Coronary artery (tissue), 2 donors: ENCODE measurements at regions not wholly inside any gene's neighbourhood (a gene's known extent, or its start where the extent isn't known, plus 50 kb on each side); places are given as distances from the start of the nearest gene placed in this dataset.
"Not testable (repeated sequence)": the region's sequence is repeated elsewhere in the genome, so short reads cannot be mapped to it uniquely, and the experiment has no call there.

Experiments used
- DNase-seq: peaks from one replicate; pipeline ENCODE4 v3.0.0-alpha.2; 2017; ENCODE audit warnings: low spot score
- H3K27ac ChIP-seq, 2 donors: fragments of 200-600 bp; sonication (generic); one replicate each; pipeline ENCODE4 v1.5.1; 2016 to 2019
- H3K4me3 ChIP-seq: fragments of 200-600 bp; sonication (generic); 2 replicates; pipeline ENCODE4 v1.5.1; 2016; ENCODE audit warnings: mild to moderate bottlenecking, moderate library complexity
- CTCF ChIP-seq: fragments of 200-600 bp; sonication (generic); IDR thresholded peaks from one replicate; pipeline ENCODE4 v1.5.1; 2019; ENCODE audit warnings: antibody characterized with exemption

- DNase-seq = no peak
- Histone ChIP-seq H3K27ac (no peak overlapping the region), H3K4me3 (no peak overlapping the region)
- no peak for TF ChIP-seq CTCF
Measured at GRCh38 chr6:27651371-27651732, 178.4 kb upstream of the ZNF184 start.

- no peak for DNase-seq
- no peak overlapping the region for H3K27ac ChIP-seq
- TF ChIP-seq CTCF = no peak
- no peak overlapping the region for H3K4me3 ChIP-seq
Measured at GRCh38 chr6:27650620-27651370, 177.9 kb upstream of the ZNF184 start.

GRCh38 chr6:27644528-27644927 is 171.6 kb upstream of the ZNF184 start:
- DNase-seq = no peak
- no peak overlapping the region for H3K4me3 ChIP-seq
- H3K27ac ChIP-seq = no peak overlapping the region
- no peak for TF ChIP-seq CTCF

- TF ChIP-seq CTCF = no peak
- no peak overlapping the region for H3K4me3 ChIP-seq
- DNase-seq = no peak
- no peak overlapping the region for H3K27ac ChIP-seq
Measured at GRCh38 chr6:27642744-27643456, 170.0 kb upstream of the ZNF184 start.

- not testable (repeated sequence) for DNase-seq
Measured at GRCh38 chr6:27635886-27636285, 163.0 kb upstream of the ZNF184 start.

GRCh38 chr6:27633221-27633688 is 160.3 kb upstream of the ZNF184 start:
- DNase-seq, H3K4me3 ChIP-seq, H3K27ac ChIP-seq: not testable (repeated sequence)

More at GRCh38 chr6:27635886-27636285, 163.0 kb upstream of the ZNF184 start:
- not testable (repeated sequence) for H3K4me3 ChIP-seq, H3K27ac ChIP-seq

- Histone ChIP-seq H3K27ac (no peak overlapping the region), H3K4me3 (no peak overlapping the region)
- DNase-seq = no peak
- no peak for TF ChIP-seq CTCF
Measured at GRCh38 chr6:27631609-27631916, 158.7 kb upstream of the ZNF184 start.
